Neural cell (in vitro differentiated cells): ENCODE measurements at regions not wholly inside any gene's neighbourhood (a gene's known extent, or its start where the extent isn't known, plus 50 kb on each side); places are given as distances from the start of the nearest gene placed in this dataset.

Source experiments
- H2AFZ ChIP-seq: fragments of 200-600, 300-800 bp; sonication (generic), shearing (Covaris generic); 2 replicates; pipeline ENCODE4 v1.6.0; 2014; ENCODE audit warnings: low read depth, mild to moderate bottlenecking, antibody characterized with exemption, low read length, moderate library complexity
- H3F3A ChIP-seq: fragments of 200-600 bp; shearing (Covaris generic); 2 replicates; pipeline ENCODE4 v1.6.1; 2016; ENCODE audit warnings: mild to moderate bottlenecking, moderate library complexity, mixed read lengths, antibody characterized with exemption, low read length; ENCODE audit not compliant: insufficient read depth, poor library complexity, severe bottlenecking
- H3K27ac ChIP-seq: fragments of 200-600, 300-800 bp; sonication (generic), shearing (Covaris generic); 2 replicates; pipeline ENCODE4 v1.5.1; 2014; ENCODE audit warnings: mild to moderate bottlenecking, low read length, moderate library complexity
- H3K27me3 ChIP-seq: fragments of 300-800, 200-600 bp; sonication (generic), shearing (Covaris generic); 2 replicates; pipeline ENCODE4 v1.6.0; 2014; ENCODE audit warnings: mild to moderate bottlenecking, low read depth, low read length, moderate library complexity; ENCODE audit not compliant: insufficient read depth
- H3K36me3 ChIP-seq: fragments of 300-800, 200-600 bp; sonication (generic), shearing (Covaris generic); 2 replicates; pipeline ENCODE4 v1.5.1; 2014; ENCODE audit warnings: mild to moderate bottlenecking, antibody characterized with exemption, low read length, moderate library complexity; ENCODE audit not compliant: insufficient read depth
- H3K4me2 ChIP-seq: fragments of 300-800, 200-600 bp; sonication (generic), shearing (Covaris generic); 2 replicates; pipeline ENCODE4 v1.6.0; 2014; ENCODE audit warnings: mild to moderate bottlenecking, low read length
- H3K4me3 ChIP-seq: fragments of 300-800, 200-600 bp; sonication (generic), shearing (Covaris generic); 2 replicates; pipeline ENCODE4 v1.5.1; 2014; ENCODE audit warnings: mild to moderate bottlenecking, low read length, moderate library complexity
- H3K79me2 ChIP-seq: fragments of 200-600 bp; shearing (Covaris generic); replicated peaks from 2 replicates; pipeline ENCODE4 v1.6.0; 2014; ENCODE audit warnings: mild to moderate bottlenecking, low read length, moderate library complexity; ENCODE audit not compliant: insufficient read depth
- H3K9ac ChIP-seq: fragments of 300-800, 200-600 bp; sonication (generic), shearing (Covaris generic); 2 replicates; pipeline ENCODE4 v1.6.1; 2016; ENCODE audit warnings: mild to moderate bottlenecking, low read length, mixed read lengths
- H3K9me2 ChIP-seq: fragments of 200-600 bp; shearing (Covaris generic); 2 replicates; pipeline ENCODE4 v1.6.1; 2016; ENCODE audit warnings: mild to moderate bottlenecking, low read length, mixed read lengths; ENCODE audit not compliant: insufficient read depth
- H3K9me3 ChIP-seq: fragments of 200-600, 300-800 bp; sonication (generic), shearing (Covaris generic); 2 replicates; pipeline ENCODE4 v1.6.1; 2016; ENCODE audit warnings: mild to moderate bottlenecking, mixed run types, low read length, moderate library complexity, mixed read lengths
- H4K20me1 ChIP-seq: fragments of 200-600 bp; shearing (Covaris generic); 2 replicates; pipeline ENCODE4 v1.6.1; 2016; ENCODE audit warnings: mild to moderate bottlenecking, mixed run types; ENCODE audit not compliant: insufficient read depth
- CTCF ChIP-seq: fragments of 450-650 bp; IDR thresholded peaks from 2 replicates; pipeline ENCODE4 v1.5.1; 2014; ENCODE audit warnings: antibody characterized with exemption, mild to moderate bottlenecking, moderate library complexity; ENCODE audit not compliant: poor library complexity, severe bottlenecking
- EP300 ChIP-seq: fragments of 450-650 bp; conservative IDR thresholded peaks from 2 replicates; pipeline ENCODE4 v1.6.1; 2014; ENCODE audit warnings: antibody characterized with exemption, mild to moderate bottlenecking, moderate library complexity; ENCODE audit not compliant: poor library complexity, severe bottlenecking
- EZH2 ChIP-seq: fragments of 200-600, 300-800 bp; shearing (Covaris generic), sonication (generic); IDR thresholded peaks from 2 replicates; pipeline ENCODE4 v1.6.1; 2014; ENCODE audit warnings: antibody characterized with exemption, low read length, borderline replicate concordance, mild to moderate bottlenecking; ENCODE audit not compliant: insufficient read depth, poor library complexity, severe bottlenecking
- MXI1 ChIP-seq: fragments of 450-650 bp; conservative IDR thresholded peaks from 2 replicates; pipeline ENCODE4 v1.6.1; 2014; ENCODE audit warnings: antibody characterized with exemption, mild to moderate bottlenecking; ENCODE audit not compliant: poor library complexity, severe bottlenecking
- POLR2AphosphoS5 ChIP-seq: IDR thresholded peaks from 2 replicates; pipeline ENCODE4 v1.6.1; 2012
- RAD21 ChIP-seq: fragments of 450-650 bp; conservative IDR thresholded peaks from 2 replicates; pipeline ENCODE4 v1.6.1; 2014; ENCODE audit warnings: antibody characterized with exemption, mild to moderate bottlenecking, moderate library complexity
- SMC3 ChIP-seq: fragments of 450-650 bp; conservative IDR thresholded peaks from 2 replicates; pipeline ENCODE4 v1.6.1; 2014; ENCODE audit warnings: antibody characterized with exemption, mild to moderate bottlenecking, moderate library complexity; ENCODE audit not compliant: poor library complexity
- TAF1 ChIP-seq: IDR thresholded peaks from 2 replicates; pipeline ENCODE4 v1.6.1; 2012; ENCODE audit warnings: low read depth
- TF ChIP-seq, protein P1 (sequence below): IDR thresholded peaks from 2 replicates; pipeline ENCODE4 v1.6.1; 2012; ENCODE audit warnings: borderline replicate concordance

DNA sequence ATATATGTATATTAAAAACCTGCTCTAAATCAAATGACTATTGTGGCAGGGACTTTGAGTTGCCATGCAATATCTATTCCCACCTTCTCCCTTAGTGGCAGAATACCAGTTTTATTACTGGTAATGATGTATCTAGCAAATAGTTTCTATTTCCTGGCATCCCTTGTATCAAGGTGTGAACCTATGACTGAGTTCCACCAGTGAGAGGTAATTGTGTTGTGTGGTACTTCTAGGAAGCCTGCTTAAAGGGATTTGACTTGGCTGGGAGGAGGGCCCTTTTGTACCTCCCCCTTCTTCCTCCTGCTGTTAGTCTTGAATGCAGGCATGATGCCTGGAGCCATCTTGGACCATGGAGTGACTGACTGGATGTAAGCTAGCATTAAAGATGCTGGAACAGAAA is 65.4 kb upstream of the DYNLT3 start:
- TF ChIP-seq RAD21 = no peak
- Histone ChIP-seq H3K4me3 (no peak overlapping the region), H3K9me3 (no peaks in the 10 kb centered on the region), H3K27ac (no peak overlapping the region), H3K9me2 (no peaks in the 10 kb centered on the region), H4K20me1 (no peaks in the 10 kb centered on the region), H3K9ac (no peak overlapping the region), H3K36me3 (no peaks in the 10 kb centered on the region), H3F3A (no peaks in the 10 kb centered on the region), H3K27me3 (no peaks in the 10 kb centered on the region), H2AFZ (no peak overlapping the region), H3K79me2 (no peaks in the 10 kb centered on the region), H3K4me2 (no peak overlapping the region)

DNA sequence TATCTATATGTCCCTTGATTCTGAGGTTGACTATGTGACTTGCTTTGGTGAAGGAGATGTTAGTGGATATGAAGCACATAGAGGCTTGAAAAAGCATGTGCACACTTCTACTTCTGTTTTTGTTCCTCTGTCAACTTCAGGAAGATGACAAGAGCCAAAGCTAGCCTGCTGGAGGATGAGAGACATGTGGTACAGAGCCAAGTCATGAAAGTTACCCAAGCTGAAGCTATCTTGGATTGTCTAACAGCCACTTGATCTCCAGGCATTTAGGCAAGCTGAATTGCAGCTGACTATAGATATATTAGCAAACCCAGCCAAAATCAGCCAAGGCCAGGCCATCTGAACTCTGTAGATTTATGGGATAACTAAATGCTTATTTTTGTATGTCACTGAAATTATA is 70.8 kb upstream of the DYNLT3 start:
- H2AFZ ChIP-seq = no peak overlapping the region

DNA sequence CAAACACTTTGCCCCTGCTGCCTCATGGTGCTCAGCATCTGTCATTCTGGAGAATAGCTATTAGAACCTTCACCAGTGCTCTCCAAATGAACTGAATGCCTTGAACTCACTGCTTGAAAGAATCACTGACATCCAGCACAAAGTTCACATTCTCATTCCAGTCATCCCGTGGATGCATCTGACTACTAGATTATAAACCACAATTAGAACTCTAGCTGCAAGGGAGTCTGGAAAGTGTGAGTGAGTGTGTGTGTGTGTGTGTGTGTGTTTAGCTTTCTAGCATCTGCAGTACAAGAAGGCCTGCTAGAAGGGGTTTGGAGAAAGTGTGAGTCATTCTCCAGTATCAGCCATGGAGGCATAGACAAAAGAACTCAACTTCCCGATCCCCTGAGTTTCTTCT is 71.3 kb upstream of the DYNLT3 start:
- H4K20me1 ChIP-seq = no peaks in the 10 kb centered on the region
- H3K36me3 ChIP-seq = no peaks in the 10 kb centered on the region
- no peak overlapping the region for H3K27ac ChIP-seq
- H3K79me2 ChIP-seq = no peaks in the 10 kb centered on the region
- no peak overlapping the region for H3K4me2 ChIP-seq
- no peaks in the 10 kb centered on the region for H3F3A ChIP-seq
- no peaks in the 10 kb centered on the region for H3K9me3 ChIP-seq
- no peaks in the 10 kb centered on the region for H3K9me2 ChIP-seq
- H3K9ac ChIP-seq = no peak overlapping the region
- no peak overlapping the region for H3K4me3 ChIP-seq
- no peaks in the 10 kb centered on the region for H3K27me3 ChIP-seq
- H2AFZ ChIP-seq = no peak overlapping the region
- no peak for TF ChIP-seq TAF1
- no peak for TF ChIP-seq EZH2
- TF ChIP-seq, protein P1, sequence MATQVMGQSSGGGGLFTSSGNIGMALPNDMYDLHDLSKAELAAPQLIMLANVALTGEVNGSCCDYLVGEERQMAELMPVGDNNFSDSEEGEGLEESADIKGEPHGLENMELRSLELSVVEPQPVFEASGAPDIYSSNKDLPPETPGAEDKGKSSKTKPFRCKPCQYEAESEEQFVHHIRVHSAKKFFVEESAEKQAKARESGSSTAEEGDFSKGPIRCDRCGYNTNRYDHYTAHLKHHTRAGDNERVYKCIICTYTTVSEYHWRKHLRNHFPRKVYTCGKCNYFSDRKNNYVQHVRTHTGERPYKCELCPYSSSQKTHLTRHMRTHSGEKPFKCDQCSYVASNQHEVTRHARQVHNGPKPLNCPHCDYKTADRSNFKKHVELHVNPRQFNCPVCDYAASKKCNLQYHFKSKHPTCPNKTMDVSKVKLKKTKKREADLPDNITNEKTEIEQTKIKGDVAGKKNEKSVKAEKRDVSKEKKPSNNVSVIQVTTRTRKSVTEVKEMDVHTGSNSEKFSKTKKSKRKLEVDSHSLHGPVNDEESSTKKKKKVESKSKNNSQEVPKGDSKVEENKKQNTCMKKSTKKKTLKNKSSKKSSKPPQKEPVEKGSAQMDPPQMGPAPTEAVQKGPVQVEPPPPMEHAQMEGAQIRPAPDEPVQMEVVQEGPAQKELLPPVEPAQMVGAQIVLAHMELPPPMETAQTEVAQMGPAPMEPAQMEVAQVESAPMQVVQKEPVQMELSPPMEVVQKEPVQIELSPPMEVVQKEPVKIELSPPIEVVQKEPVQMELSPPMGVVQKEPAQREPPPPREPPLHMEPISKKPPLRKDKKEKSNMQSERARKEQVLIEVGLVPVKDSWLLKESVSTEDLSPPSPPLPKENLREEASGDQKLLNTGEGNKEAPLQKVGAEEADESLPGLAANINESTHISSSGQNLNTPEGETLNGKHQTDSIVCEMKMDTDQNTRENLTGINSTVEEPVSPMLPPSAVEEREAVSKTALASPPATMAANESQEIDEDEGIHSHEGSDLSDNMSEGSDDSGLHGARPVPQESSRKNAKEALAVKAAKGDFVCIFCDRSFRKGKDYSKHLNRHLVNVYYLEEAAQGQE = no peak
- no peak for TF ChIP-seq MXI1
- no peak for TF ChIP-seq EP300
- TF ChIP-seq RAD21 = no peak
- no peak for TF ChIP-seq SMC3
- TF ChIP-seq POLR2AphosphoS5 = no peak
- TF ChIP-seq CTCF = no peak

More for the DNA sequence above, 70.8 kb upstream of the DYNLT3 start:
- no peak overlapping the region for H3K27ac ChIP-seq
- no peak overlapping the region for H3K9ac ChIP-seq
- H3K27me3 ChIP-seq = no peaks in the 10 kb centered on the region
- no peaks in the 10 kb centered on the region for H4K20me1 ChIP-seq
- H3K36me3 ChIP-seq = no peaks in the 10 kb centered on the region
- no peaks in the 10 kb centered on the region for H3K79me2 ChIP-seq
- H3F3A ChIP-seq = no peaks in the 10 kb centered on the region
- H3K4me2 ChIP-seq = no peak overlapping the region
- H3K9me2 ChIP-seq = no peaks in the 10 kb centered on the region
- H3K4me3 ChIP-seq = no peak overlapping the region
- no peaks in the 10 kb centered on the region for H3K9me3 ChIP-seq
- no peak for TF ChIP-seq RAD21
- no peak for TF ChIP-seq SMC3
- TF ChIP-seq EZH2 = no peak
- TF ChIP-seq TAF1 = no peak
- TF ChIP-seq, protein P1 = no peak
- no peak for TF ChIP-seq EP300
